DOHH2 (cell line): ENCODE measurements at regions not wholly inside any gene's neighbourhood (a gene's known extent, or its start where the extent isn't known, plus 50 kb on each side); places are given as distances from the start of the nearest gene placed in this dataset.

ENCODE experiments used
- H3F3A ChIP-seq: fragments of 200-600 bp; sonication (generic), shearing (Covaris generic); 2 replicates; pipeline ENCODE4 v1.6.0; 2016; ENCODE audit warnings: antibody characterized with exemption, mild to moderate bottlenecking; ENCODE audit not compliant: control insufficient read depth, insufficient read depth
- H3K27ac ChIP-seq: fragments of 200-600 bp; sonication (generic); 2 replicates; pipeline ENCODE4 v1.5.1; 2014; ENCODE audit warnings: low read depth, mild to moderate bottlenecking, low read length, moderate library complexity
- H3K27me3 ChIP-seq: fragments of 200-600 bp; sonication (generic); 2 replicates; pipeline ENCODE4 v1.6.1; 2014; ENCODE audit warnings: mild to moderate bottlenecking, low read length, mixed read lengths; ENCODE audit not compliant: control insufficient read depth
- H3K36me3 ChIP-seq: fragments of 200-600 bp; sonication (generic); 2 replicates; pipeline ENCODE4 v1.6.1; 2014; ENCODE audit warnings: mild to moderate bottlenecking, low read length, moderate library complexity, mixed read lengths; ENCODE audit not compliant: control insufficient read depth
- H3K4me1 ChIP-seq: fragments of 200-600 bp; sonication (generic); 2 replicates; pipeline ENCODE4 v1.6.1; 2014; ENCODE audit warnings: mild to moderate bottlenecking, low read length, mixed read lengths; ENCODE audit not compliant: control insufficient read depth
- H3K4me2 ChIP-seq: fragments of 200-600 bp; sonication (generic); 2 replicates; pipeline ENCODE4 v1.6.0; 2014; ENCODE audit warnings: mild to moderate bottlenecking, low read length, moderate library complexity
- H3K4me3 ChIP-seq: fragments of 200-600 bp; sonication (generic); 2 replicates; pipeline ENCODE4 v1.5.1; 2014; ENCODE audit warnings: mild to moderate bottlenecking, low read length, mixed read lengths
- H3K79me2 ChIP-seq: fragments of 200-600 bp; sonication (generic); 2 replicates; pipeline ENCODE4 v1.6.1; 2014; ENCODE audit warnings: mild to moderate bottlenecking, low read length, mixed read lengths; ENCODE audit not compliant: control insufficient read depth
- H3K9me2 ChIP-seq: fragments of 200-600 bp; sonication (generic); replicated peaks from 2 replicates; pipeline ENCODE4 v1.6.1; 2014; ENCODE audit warnings: mild to moderate bottlenecking, low read length, mixed read lengths; ENCODE audit not compliant: control insufficient read depth
- H3K9me3 ChIP-seq: fragments of 200-600 bp; sonication (generic); 2 replicates; pipeline ENCODE4 v1.6.1; 2014; ENCODE audit warnings: antibody characterized with exemption, low read length, mixed read lengths; ENCODE audit not compliant: control insufficient read depth, insufficient read depth
- H4K20me1 ChIP-seq: fragments of 200-600 bp; sonication (generic); 2 replicates; pipeline ENCODE4 v1.6.0; 2014; ENCODE audit warnings: low read depth, mild to moderate bottlenecking, antibody characterized with exemption, low read length, moderate library complexity; ENCODE audit not compliant: control insufficient read depth, insufficient read depth
- EZH2phosphoT487 ChIP-seq: fragments of 200-600 bp; sonication (generic); IDR thresholded peaks from 2 replicates; pipeline ENCODE4 v1.6.1; 2017; ENCODE audit warnings: borderline replicate concordance, mild to moderate bottlenecking, antibody characterized with exemption, low read length, moderate library complexity, mixed read lengths
- TF ChIP-seq, protein P1 (sequence below): fragments of 200-600 bp; sonication (generic); IDR thresholded peaks from one replicate; pipeline ENCODE4 v1.5.1; 2014; ENCODE audit warnings: antibody characterized with exemption, mild to moderate bottlenecking, low read depth, low read length; ENCODE audit not compliant: poor library complexity, severe bottlenecking

DNA sequence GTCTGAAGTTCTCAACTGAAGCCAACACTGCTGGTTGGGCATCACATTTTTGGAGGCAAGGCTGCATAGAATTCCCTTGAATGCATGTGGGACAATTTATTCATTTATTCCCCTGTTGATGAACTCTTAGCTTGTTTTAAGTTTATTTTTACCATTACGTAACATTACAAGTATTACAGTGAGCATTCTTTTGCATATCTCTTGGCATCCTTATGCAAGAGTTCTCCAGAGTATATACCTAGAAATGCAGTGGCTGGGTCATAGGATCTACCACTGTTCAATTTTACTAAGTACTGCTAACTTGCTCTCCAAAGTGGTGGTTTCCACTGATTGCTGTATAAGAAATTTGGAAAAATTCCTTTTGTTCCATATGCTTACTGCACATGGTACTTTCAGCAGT lies 66.5 kb downstream of the UCHL1 start:
- Histone ChIP-seq H3K9me3 (no peaks in the 10 kb centered on the region), H3K4me1 (no peaks in the 10 kb centered on the region), H3K4me2 (no peak overlapping the region)

DNA sequence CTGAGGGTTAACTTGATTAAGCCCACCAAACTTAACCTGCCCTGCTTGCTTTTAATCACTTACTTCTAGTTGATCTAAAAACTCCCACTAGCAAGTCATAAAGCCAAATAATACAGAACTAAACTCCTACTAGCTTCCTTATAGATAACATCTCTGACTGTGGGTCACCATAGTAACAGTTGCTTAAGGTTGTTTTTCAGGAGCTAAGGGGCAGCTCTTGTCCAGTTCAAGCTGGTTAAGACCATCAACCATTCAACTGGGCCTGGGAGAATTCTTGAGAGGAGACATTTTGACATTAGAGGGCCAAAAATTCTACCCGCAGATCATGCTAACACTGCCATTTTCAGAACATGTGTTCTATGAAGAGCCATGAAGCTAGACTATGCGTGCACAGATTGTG lies 67.0 kb downstream of the UCHL1 start:
- H3K79me2 ChIP-seq: no peaks in the 10 kb centered on the region
- no peak overlapping the region for H3K27ac ChIP-seq
- H3K9me2 ChIP-seq: no peaks in the 10 kb centered on the region
- H3K4me2 ChIP-seq: no peak overlapping the region
- H3K9me3 ChIP-seq: no peaks in the 10 kb centered on the region
- no peaks in the 10 kb centered on the region for H3F3A ChIP-seq
- peaks cover 6% of the 10 kb centered on the region; the same call in 1 of the 2 replicates for H3K27me3 ChIP-seq
- H4K20me1 ChIP-seq: no peaks in the 10 kb centered on the region
- H3K4me3 ChIP-seq: no peak overlapping the region
- no peaks in the 10 kb centered on the region for H3K36me3 ChIP-seq
- H3K4me1 ChIP-seq: no peaks in the 10 kb centered on the region
- TF ChIP-seq EZH2phosphoT487: no peak

More for the DNA sequence above, 66.5 kb downstream of the UCHL1 start:
- no peaks in the 10 kb centered on the region for H3K79me2 ChIP-seq
- no peaks in the 10 kb centered on the region for H3K9me2 ChIP-seq
- no peaks in the 10 kb centered on the region for H3K36me3 ChIP-seq
- no peaks in the 10 kb centered on the region for H4K20me1 ChIP-seq
- no peak for TF ChIP-seq EZH2phosphoT487
- TF ChIP-seq, protein P1, sequence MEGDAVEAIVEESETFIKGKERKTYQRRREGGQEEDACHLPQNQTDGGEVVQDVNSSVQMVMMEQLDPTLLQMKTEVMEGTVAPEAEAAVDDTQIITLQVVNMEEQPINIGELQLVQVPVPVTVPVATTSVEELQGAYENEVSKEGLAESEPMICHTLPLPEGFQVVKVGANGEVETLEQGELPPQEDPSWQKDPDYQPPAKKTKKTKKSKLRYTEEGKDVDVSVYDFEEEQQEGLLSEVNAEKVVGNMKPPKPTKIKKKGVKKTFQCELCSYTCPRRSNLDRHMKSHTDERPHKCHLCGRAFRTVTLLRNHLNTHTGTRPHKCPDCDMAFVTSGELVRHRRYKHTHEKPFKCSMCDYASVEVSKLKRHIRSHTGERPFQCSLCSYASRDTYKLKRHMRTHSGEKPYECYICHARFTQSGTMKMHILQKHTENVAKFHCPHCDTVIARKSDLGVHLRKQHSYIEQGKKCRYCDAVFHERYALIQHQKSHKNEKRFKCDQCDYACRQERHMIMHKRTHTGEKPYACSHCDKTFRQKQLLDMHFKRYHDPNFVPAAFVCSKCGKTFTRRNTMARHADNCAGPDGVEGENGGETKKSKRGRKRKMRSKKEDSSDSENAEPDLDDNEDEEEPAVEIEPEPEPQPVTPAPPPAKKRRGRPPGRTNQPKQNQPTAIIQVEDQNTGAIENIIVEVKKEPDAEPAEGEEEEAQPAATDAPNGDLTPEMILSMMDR: no peak
- no peaks in the 10 kb centered on the region for H3F3A ChIP-seq
- no peak overlapping the region for H3K27ac ChIP-seq
- H3K4me3 ChIP-seq: no peak overlapping the region
- H3K27me3 ChIP-seq: peaks cover 6% of the 10 kb centered on the region; the same call in 1 of the 2 replicates

DNA sequence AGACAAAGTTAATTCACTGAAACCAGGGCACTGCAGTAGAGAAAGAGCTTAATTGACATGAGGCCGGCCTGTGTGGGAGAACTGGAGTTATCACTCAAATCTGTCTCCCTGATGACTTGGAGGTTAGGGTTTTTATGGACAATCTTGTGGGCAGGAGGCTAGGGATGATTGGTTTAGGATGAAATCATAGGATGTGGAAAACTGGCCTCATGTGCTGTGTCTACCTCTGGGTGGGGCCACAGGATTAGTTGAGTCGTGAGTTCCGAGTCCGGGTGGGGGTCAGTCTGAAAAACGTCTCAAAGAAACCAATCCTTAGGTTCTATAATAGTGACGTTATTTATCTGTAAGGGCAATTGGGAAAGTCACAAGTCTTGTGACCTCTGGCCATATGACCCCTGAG lies 68.1 kb downstream of the UCHL1 start:
- no peak for TF ChIP-seq EZH2phosphoT487
- TF ChIP-seq, protein P1: no peak
- H4K20me1 ChIP-seq: no peaks in the 10 kb centered on the region
- H3K9me2 ChIP-seq: no peaks in the 10 kb centered on the region
- H3K36me3 ChIP-seq: no peaks in the 10 kb centered on the region
- no peak overlapping the region for H3K4me2 ChIP-seq
- H3K27me3 ChIP-seq: no peaks in the 10 kb centered on the region
- H3K9me3 ChIP-seq: no peaks in the 10 kb centered on the region
- no peaks in the 10 kb centered on the region for H3K79me2 ChIP-seq
- H3K4me3 ChIP-seq: no peak overlapping the region
- no peak overlapping the region for H3K27ac ChIP-seq
- H3K4me1 ChIP-seq: no peaks in the 10 kb centered on the region
- H3F3A ChIP-seq: no peaks in the 10 kb centered on the region

DNA sequence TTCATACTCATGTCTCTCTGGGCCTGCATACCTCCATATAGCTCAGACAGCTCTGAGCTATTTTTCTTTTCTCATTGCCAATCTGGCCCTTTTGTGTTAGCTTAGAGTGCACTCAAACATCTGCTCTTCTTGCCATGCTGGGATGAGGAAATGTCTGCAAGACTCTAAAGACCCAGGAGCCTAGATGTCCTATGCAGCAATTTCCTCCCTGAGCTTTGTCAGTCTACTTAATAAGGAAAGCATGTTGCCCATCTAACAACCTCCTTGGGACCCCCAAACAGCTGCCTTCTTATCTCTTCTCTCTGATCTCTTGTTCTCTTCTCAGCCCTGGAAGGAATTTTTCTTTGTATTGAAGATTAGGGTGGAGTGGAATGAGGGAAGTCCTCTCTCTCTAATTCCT lies 69.2 kb downstream of the UCHL1 start:
- Histone ChIP-seq H3K4me2 (no peak overlapping the region), H3K9me3 (no peaks in the 10 kb centered on the region), H4K20me1 (no peaks in the 10 kb centered on the region), H3K79me2 (no peaks in the 10 kb centered on the region), H3K27ac (no peak overlapping the region), H3K36me3 (no peaks in the 10 kb centered on the region), H3K27me3 (no peaks in the 10 kb centered on the region), H3K4me3 (no peak overlapping the region), H3F3A (no peaks in the 10 kb centered on the region), H3K4me1 (no peaks in the 10 kb centered on the region), H3K9me2 (no peaks in the 10 kb centered on the region)
- TF ChIP-seq, protein P1: no peak
- TF ChIP-seq EZH2phosphoT487: no peak
